ENCODE measurements at regions not wholly inside any gene's neighbourhood (a gene's known extent, or its start where the extent isn't known, plus 50 kb on each side); places are given as distances from the start of the nearest gene placed in this dataset.

- no peak overlapping the region for H2AFZ ChIP-seq (ENCODE audit: low read depth, low read length)
- H3K9me3 ChIP-seq (ENCODE audit: insufficient read depth, low read length, severe bottlenecking): no peaks in the 10 kb centered on the region
- TF ChIP-seq CTCF (IDR thresholded peaks at IDR 0.05; ENCODE audit: borderline replicate concordance, extremely low read depth, low read length, poor library complexity, severe bottlenecking) (no peak), EZH2 (IDR thresholded peaks at IDR 0.05; ENCODE audit: borderline replicate concordance, low read depth, low read length, severe bottlenecking) (no peak)
- H3K4me3 ChIP-seq (ENCODE audit: low read depth in 1 of 2, low read length in 2 of 2): no peak overlapping the region
- H3K36me3 ChIP-seq (ENCODE audit: insufficient read depth, low read length): no peaks in the 10 kb centered on the region
- no peaks in the 10 kb centered on the region for H3K79me2 ChIP-seq (ENCODE audit: insufficient read depth, low read length)
- H3K27me3 ChIP-seq (ENCODE audit: insufficient read depth, low read length, poor library complexity): peaks cover 3% of the 10 kb centered on the region
- H3K4me1 ChIP-seq (ENCODE audit: insufficient read depth, low read length): no peaks in the 10 kb centered on the region
- no peak overlapping the region for H3K4me2 ChIP-seq (ENCODE audit: insufficient read depth, low read length)
- no peak overlapping the region for H3K27ac ChIP-seq (ENCODE audit: low read length)
- ATAC-seq (ENCODE audit: insufficient read depth, low read depth): no peak
- no peak overlapping the region for H3K9ac ChIP-seq (ENCODE audit: low read depth, low read length)
- H4K20me1 ChIP-seq (ENCODE audit: insufficient read depth, low read length): no peaks in the 10 kb centered on the region
- no peak for DNase-seq
Observed at GRCh38 chr13:72657379-72657778, 70.0 kb downstream of the MZT1 start.

GRCh38 chr13:72656357-72656756 lies 71.1 kb downstream of the MZT1 start:
- H3K4me1 ChIP-seq (ENCODE audit: insufficient read depth, low read length): no peaks in the 10 kb centered on the region
- DNase-seq: no peak

GRCh38 chr13:72653506-72653905 lies 73.9 kb downstream of the MZT1 start:
- DNase-seq (no peak), ATAC-seq (ENCODE audit: insufficient read depth, low read depth) (no peak)
- no peak overlapping the region for H3K27ac ChIP-seq (ENCODE audit: low read length)
- H3K27me3 ChIP-seq (ENCODE audit: insufficient read depth, low read length, poor library complexity): peaks cover 8% of the 10 kb centered on the region
- H3K9me3 ChIP-seq (ENCODE audit: insufficient read depth, low read length, severe bottlenecking): no peaks in the 10 kb centered on the region
- no peak overlapping the region for H2AFZ ChIP-seq (ENCODE audit: low read depth, low read length)
- no peak overlapping the region for H3K9ac ChIP-seq (ENCODE audit: low read depth, low read length)
- H3K79me2 ChIP-seq (ENCODE audit: insufficient read depth, low read length): no peaks in the 10 kb centered on the region
- H3K4me2 ChIP-seq (ENCODE audit: insufficient read depth, low read length): no peak overlapping the region
- H4K20me1 ChIP-seq (ENCODE audit: insufficient read depth, low read length): no peaks in the 10 kb centered on the region
- no peaks in the 10 kb centered on the region for H3K36me3 ChIP-seq (ENCODE audit: insufficient read depth, low read length)
- H3K4me3 ChIP-seq (ENCODE audit: low read depth in 1 of 2, low read length in 2 of 2): no peak overlapping the region
- TF ChIP-seq EZH2 (IDR thresholded peaks at IDR 0.05; ENCODE audit: borderline replicate concordance, low read depth, low read length, severe bottlenecking) (no peak), CTCF (IDR thresholded peaks at IDR 0.05; ENCODE audit: borderline replicate concordance, extremely low read depth, low read length, poor library complexity, severe bottlenecking) (no peak)
- H3K4me1 ChIP-seq (ENCODE audit: insufficient read depth, low read length): no peaks in the 10 kb centered on the region

More at GRCh38 chr13:72656357-72656756, 71.1 kb downstream of the MZT1 start:
- Histone ChIP-seq H3K4me2 (ENCODE audit: insufficient read depth, low read length) (no peak overlapping the region), H3K9ac (ENCODE audit: low read depth, low read length) (no peak overlapping the region), H3K36me3 (ENCODE audit: insufficient read depth, low read length) (no peaks in the 10 kb centered on the region), H4K20me1 (ENCODE audit: insufficient read depth, low read length) (no peaks in the 10 kb centered on the region), H3K9me3 (ENCODE audit: insufficient read depth, low read length, severe bottlenecking) (no peaks in the 10 kb centered on the region), H3K79me2 (ENCODE audit: insufficient read depth, low read length) (no peaks in the 10 kb centered on the region), H3K27ac (ENCODE audit: low read length) (no peak overlapping the region), H2AFZ (ENCODE audit: low read depth, low read length) (no peak overlapping the region), H3K27me3 (ENCODE audit: insufficient read depth, low read length, poor library complexity) (peaks cover 3% of the 10 kb centered on the region), H3K4me3 (ENCODE audit: low read depth in 1 of 2, low read length in 2 of 2) (no peak overlapping the region)
- no peak for TF ChIP-seq CTCF (IDR thresholded peaks at IDR 0.05; ENCODE audit: borderline replicate concordance, extremely low read depth, low read length, poor library complexity, severe bottlenecking)
- no peak for TF ChIP-seq EZH2 (IDR thresholded peaks at IDR 0.05; ENCODE audit: borderline replicate concordance, low read depth, low read length, severe bottlenecking)
- ATAC-seq (ENCODE audit: insufficient read depth, low read depth): no peak

GRCh38 chr13:72652681-72653080 lies 74.7 kb downstream of the MZT1 start:
- no peak for DNase-seq
- no peak overlapping the region for H3K4me3 ChIP-seq (ENCODE audit: low read depth in 1 of 2, low read length in 2 of 2)
- TF ChIP-seq EZH2 (IDR thresholded peaks at IDR 0.05; ENCODE audit: borderline replicate concordance, low read depth, low read length, severe bottlenecking) (no peak), CTCF (IDR thresholded peaks at IDR 0.05; ENCODE audit: borderline replicate concordance, extremely low read depth, low read length, poor library complexity, severe bottlenecking) (no peak)
- no peak overlapping the region for H2AFZ ChIP-seq (ENCODE audit: low read depth, low read length)
- no peaks in the 10 kb centered on the region for H3K4me1 ChIP-seq (ENCODE audit: insufficient read depth, low read length)
- H4K20me1 ChIP-seq (ENCODE audit: insufficient read depth, low read length): no peaks in the 10 kb centered on the region
- peaks cover 8% of the 10 kb centered on the region for H3K27me3 ChIP-seq (ENCODE audit: insufficient read depth, low read length, poor library complexity)
- H3K4me2 ChIP-seq (ENCODE audit: insufficient read depth, low read length): no peak overlapping the region
- no peaks in the 10 kb centered on the region for H3K79me2 ChIP-seq (ENCODE audit: insufficient read depth, low read length)
- H3K36me3 ChIP-seq (ENCODE audit: insufficient read depth, low read length): no peaks in the 10 kb centered on the region
- H3K9me3 ChIP-seq (ENCODE audit: insufficient read depth, low read length, severe bottlenecking): no peaks in the 10 kb centered on the region
- H3K9ac ChIP-seq (ENCODE audit: low read depth, low read length): no peak overlapping the region
- no peak overlapping the region for H3K27ac ChIP-seq (ENCODE audit: low read length)
- no peak for ATAC-seq (ENCODE audit: insufficient read depth, low read depth)

Data from DND-41 (cell line).